K562 (cell line): ENCODE measurements at regions not wholly inside any gene's neighbourhood (a gene's known extent, or its start where the extent isn't known, plus 50 kb on each side); places are given as distances from the start of the nearest gene placed in this dataset.

ENCODE experiments used
- ATAC-seq: fragments of 200-7000 bp; cut with Tn5 transposase; 3 replicates; pipeline ENCODE4 v1.9.1; 2020; ENCODE audit warnings: moderate library complexity
- BruUV-seq: library from RNA; stranded (reverse); fragments of 400-500 nt; replicated peaks from 2 replicates; lab custom pipeline; 2021; lab: Mats Ljungman, UMichigan
- CTCF ChIA-PET: fragments of 300-600 bp; formaldehyde crosslinking; extraction: SDS; loops from one replicate; lab custom pipeline; 2021; ENCODE audit warnings: low intra/inter-chr PET ratio; lab: Yijun Ruan, JAX
- POLR2A ChIA-PET: fragments of 300-600, 350-650 bp; sonication (Branson Sonifier 250); formaldehyde crosslinking; extraction: SDS; loops from one replicate; lab custom pipeline; 2021; ENCODE audit warnings: antibody characterized with exemption, inconsistent platforms; lab: Yijun Ruan, JAX
- DNase-seq, 4 experiments: peaks; one replicate each; pipeline versions ENCODE4 v3.0.0 to v3.0.0-alpha.2; 2011 to 2018; ENCODE audit warnings: low spot score in 3 of 4, mixed read lengths in 3 of 4; ENCODE audit errors: extremely low read depth in 1 of 4
- FAIRE-seq: peaks from 2 replicates; lab custom pipeline; 2011; peaks lifted over from hg19 to GRCh38; lab: Jason Lieb, UNC
- H2AFZ ChIP-seq: 2 replicates; pipeline ENCODE4 v1.6.0; 2011; ENCODE audit warnings: low read depth, low read length, control low read depth, inconsistent platforms
- H3K27ac ChIP-seq: fragments of 200-600 bp; 3 replicates; pipeline ENCODE4 v1.8.0; 2011; ENCODE audit warnings: low read depth, mild to moderate bottlenecking, control low read depth, inconsistent platforms, low read length, moderate library complexity, mixed read lengths; ENCODE audit errors: extremely low read depth
- H3K27me3 ChIP-seq, 2 experiments: fragments of 300-600 bp in 1 of 2; 2 replicates in 1 of 2; 3 replicates in 1 of 2; pipeline versions ENCODE4 v1.6.0 to v1.8.0; 2011; ENCODE audit warnings: inconsistent platforms in 2 of 2, low read length in 2 of 2, mild to moderate bottlenecking in 1 of 2, mixed read lengths in 1 of 2, moderate library complexity in 1 of 2; ENCODE audit not compliant: control insufficient read depth in 2 of 2, insufficient read depth in 2 of 2
- H3K36me3 ChIP-seq: fragments of 300-600 bp; 3 replicates; pipeline ENCODE4 v1.8.0; 2011; ENCODE audit warnings: mild to moderate bottlenecking, low read length, inconsistent platforms; ENCODE audit not compliant: control insufficient read depth, insufficient read depth
- H3K4me1 ChIP-seq, 2 experiments: fragments of 200-600 bp in 1 of 2; replicated peaks in 1 of 2; 2 replicates in 1 of 2; 3 replicates in 1 of 2; pipeline versions ENCODE4 v1.5.1 to v1.8.0; 2011; ENCODE audit warnings: inconsistent platforms in 2 of 2, low read length in 2 of 2, mild to moderate bottlenecking in 1 of 2, mixed read lengths in 1 of 2, moderate library complexity in 1 of 2; ENCODE audit not compliant: control insufficient read depth in 2 of 2, insufficient read depth in 2 of 2
- H3K4me2 ChIP-seq: 2 replicates; pipeline ENCODE4 v1.6.1; 2011; ENCODE audit warnings: low read length, control low read depth, inconsistent platforms, mixed read lengths; ENCODE audit not compliant: insufficient read depth
- H3K4me3 ChIP-seq: fragments of 200-600 bp; sonication (generic), shearing (Covaris generic); 2 replicates; pipeline ENCODE4 v1.5.1; 2016; ENCODE audit warnings: control low read depth, inconsistent platforms
- H3K79me2 ChIP-seq: fragments of 200-600 bp; 3 replicates; pipeline ENCODE4 v1.8.0; 2011; ENCODE audit warnings: low read length, inconsistent platforms; ENCODE audit not compliant: control insufficient read depth, insufficient read depth
- H3K9ac ChIP-seq, 2 experiments: 2 replicates each; pipeline versions ENCODE4 v1.6.0 to v1.6.1; 2011; ENCODE audit warnings: low read depth in 2 of 2, low read length in 2 of 2, control low read depth in 1 of 2, inconsistent platforms in 1 of 2, mild to moderate bottlenecking in 1 of 2, mixed read lengths in 1 of 2; ENCODE audit not compliant: insufficient read depth in 1 of 2
- H3K9me1 ChIP-seq: one replicate; pipeline ENCODE4 v1.6.0; 2011; ENCODE audit warnings: inconsistent platforms, mild to moderate bottlenecking, low read length, moderate library complexity; ENCODE audit not compliant: control insufficient read depth, insufficient read depth
- H3K9me3 ChIP-seq: replicated peaks from 2 replicates; pipeline ENCODE4 v1.5.1; 2011; ENCODE audit warnings: low read depth, low read length, inconsistent platforms; ENCODE audit not compliant: control insufficient read depth, insufficient read depth
- H4K20me1 ChIP-seq: replicated peaks from 2 replicates; pipeline ENCODE4 v1.6.1; 2011; ENCODE audit warnings: low read length, inconsistent platforms, mixed read lengths; ENCODE audit not compliant: control insufficient read depth, insufficient read depth
- CSDE1 ChIP-seq, 2 experiments: fragments of 450-650 bp; IDR thresholded peaks; 2 replicates each; pipeline ENCODE4 v1.6.1; 2016; ENCODE audit warnings: mild to moderate bottlenecking in 1 of 2
- HMGXB4 ChIP-seq: sonication (generic); formaldehyde crosslinking; IDR thresholded peaks from 2 replicates; pipeline ENCODE4 v1.8.1; 2023; ENCODE audit warnings: mild to moderate bottlenecking, missing genetic modification reagents
- POLR2A ChIP-seq: fragments of 450-650 bp; conservative IDR thresholded peaks from 2 replicates; pipeline ENCODE4 v1.6.1; 2016
- ZNF696 ChIP-seq: fragments of 250-450 bp; sonication (Bioruptor Pico); conservative IDR thresholded peaks from 2 replicates; pipeline ENCODE4 v1.4.0; 2020; ENCODE audit warnings: mild to moderate bottlenecking, moderate library complexity
- ZNF740 ChIP-seq, 3 experiments: fragments of 200-800 bp in 1 of 3; sonication (Bioruptor generic) in 1 of 3; sonication (generic) in 1 of 3; formaldehyde crosslinking in 1 of 3; IDR thresholded peaks; 2 replicates each; pipeline versions ENCODE4 v1.6.1 to v1.8.0; 2016 to 2022; ENCODE audit warnings: mild to moderate bottlenecking in 2 of 3, missing compliant biosample characterization in 2 of 3, missing genetic modification characterization in 2 of 3, missing genetic modification reagents in 1 of 3
- WGBS: fragments of 100-300 bp; shearing (Covaris generic); methylation state at CpG from one replicate; pipeline ENCODE4 v1.1.6; 2016; ENCODE audit warnings: low coverage, mixed read lengths; ENCODE audit not compliant: insufficient coverage; ENCODE audit errors: missing lambda C conversion rate; 5-methylcytosine and 5-hydroxymethylcytosine counted together
- in situ Hi-C: fragments of 300-500 bp; cut with MboI; formaldehyde crosslinking; loops from 4 replicates; pipeline ENCODE4 v1.15.0; 2018; ENCODE audit warnings: inconsistent platforms, mixed read lengths
- intact Hi-C: fragments of 100-400 bp; cut with micrococcal nuclease; formaldehyde crosslinking; loops from 2 replicates; pipeline ENCODE4 v1.14.2; 2022

GRCh38 chr14:28576523-28576922 is 190.1 kb upstream of the FOXG1 start:
- no peak for DNase-seq
- in situ Hi-C loops: no loop called here
- TF ChIP-seq CSDE1 (IDR thresholded peaks at IDR 0.05): no peak
- no peak for TF ChIP-seq HMGXB4 (CRISPR knock-in tag)
- no peak for TF ChIP-seq ZNF740 (CRISPR knock-in tag; IDR thresholded peaks at IDR 0.05)
- no peak for TF ChIP-seq ZNF740 (tag; IDR thresholded peaks at IDR 0.05)
- TF ChIP-seq POLR2A: no peak
- no peak for TF ChIP-seq ZNF696
- no peak overlapping the region for H3K4me3 ChIP-seq
- H3K4me2 ChIP-seq: no peak overlapping the region
- POLR2A ChIA-PET: no interaction called here
- no peak for ATAC-seq
- no peaks in the 10 kb centered on the region for H4K20me1 ChIP-seq
- no peaks in the 10 kb centered on the region for H3K9me1 ChIP-seq
- no peak overlapping the region for H3K27ac ChIP-seq
- no peaks in the 10 kb centered on the region for H3K27me3 ChIP-seq
- H3K9ac ChIP-seq: no peak overlapping the region
- no TSS peak for BruUV-seq
- CTCF ChIA-PET: no interaction called here
- no peaks in the 10 kb centered on the region for H3K4me1 ChIP-seq
- 0% methylated on average over 9 of the region's 10 CpGs for WGBS
- intact Hi-C loops: no loop called here
- H3K79me2 ChIP-seq: no peaks in the 10 kb centered on the region
- FAIRE-seq: no peak
- no peaks in the 10 kb centered on the region for H3K9me3 ChIP-seq
- no peak overlapping the region for H2AFZ ChIP-seq
- H3K36me3 ChIP-seq: no peaks in the 10 kb centered on the region
